ENCODE measurements at regions not wholly inside any gene's neighbourhood (a gene's known extent, or its start where the extent isn't known, plus 50 kb on each side); places are given as distances from the start of the nearest gene placed in this dataset.

DNA sequence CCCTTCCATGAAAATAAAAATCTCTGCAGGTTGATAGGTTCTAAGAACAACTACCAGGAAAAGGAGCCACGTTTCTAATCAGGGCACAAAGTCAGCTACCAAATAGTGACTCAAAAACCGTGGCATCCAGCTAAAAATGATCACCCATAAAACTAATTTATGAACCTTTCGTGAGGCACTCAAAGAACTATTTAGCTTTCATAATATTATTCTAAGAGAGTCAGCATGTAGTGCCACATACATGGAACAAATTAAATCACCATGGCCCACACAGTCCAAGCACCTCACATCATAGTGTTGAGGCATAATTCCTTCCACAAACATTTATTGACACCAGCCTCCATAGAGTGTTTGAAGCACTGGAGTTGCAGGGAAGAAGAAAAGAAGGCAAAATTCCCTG lies 252.0 kb upstream of the PPARGC1A start:
- Histone ChIP-seq H3K4me3 (no peak overlapping the region), H3K9me3 (no peaks in the 10 kb centered on the region), H3K27me3 (replicated peaks; ENCODE audit: insufficient read depth) (no peaks in the 10 kb centered on the region), H3K36me3 (no peaks in the 10 kb centered on the region), H3K27ac (no peak overlapping the region), H3K4me1 (ENCODE audit: control insufficient read depth in 1 of 2, low read depth in 2 of 2) (peaks cover 0 to 24% of the 10 kb centered on the region in 2 donors)
- TF ChIP-seq, protein P1, sequence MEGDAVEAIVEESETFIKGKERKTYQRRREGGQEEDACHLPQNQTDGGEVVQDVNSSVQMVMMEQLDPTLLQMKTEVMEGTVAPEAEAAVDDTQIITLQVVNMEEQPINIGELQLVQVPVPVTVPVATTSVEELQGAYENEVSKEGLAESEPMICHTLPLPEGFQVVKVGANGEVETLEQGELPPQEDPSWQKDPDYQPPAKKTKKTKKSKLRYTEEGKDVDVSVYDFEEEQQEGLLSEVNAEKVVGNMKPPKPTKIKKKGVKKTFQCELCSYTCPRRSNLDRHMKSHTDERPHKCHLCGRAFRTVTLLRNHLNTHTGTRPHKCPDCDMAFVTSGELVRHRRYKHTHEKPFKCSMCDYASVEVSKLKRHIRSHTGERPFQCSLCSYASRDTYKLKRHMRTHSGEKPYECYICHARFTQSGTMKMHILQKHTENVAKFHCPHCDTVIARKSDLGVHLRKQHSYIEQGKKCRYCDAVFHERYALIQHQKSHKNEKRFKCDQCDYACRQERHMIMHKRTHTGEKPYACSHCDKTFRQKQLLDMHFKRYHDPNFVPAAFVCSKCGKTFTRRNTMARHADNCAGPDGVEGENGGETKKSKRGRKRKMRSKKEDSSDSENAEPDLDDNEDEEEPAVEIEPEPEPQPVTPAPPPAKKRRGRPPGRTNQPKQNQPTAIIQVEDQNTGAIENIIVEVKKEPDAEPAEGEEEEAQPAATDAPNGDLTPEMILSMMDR (IDR thresholded peaks at IDR 0.05), result no peak
- DNase-seq (ENCODE audit: low spot score), result no peak
- ATAC-seq (ENCODE audit: insufficient number of reproducible peaks, low FRiP score, low read depth), result no peak

GRCh38 chr4:24140892-24141291 lies 251.0 kb upstream of the PPARGC1A start:
- no peak for DNase-seq (ENCODE audit: low spot score)
- Histone ChIP-seq H3K27ac (no peak overlapping the region), H3K27me3 (replicated peaks; ENCODE audit: insufficient read depth) (no peaks in the 10 kb centered on the region), H3K4me3 (no peak overlapping the region), H3K36me3 (no peaks in the 10 kb centered on the region), H3K9me3 (no peaks in the 10 kb centered on the region), H3K4me1 (ENCODE audit: control insufficient read depth in 1 of 2, low read depth in 2 of 2) (peaks cover 0 to 24% of the 10 kb centered on the region in 2 donors)
- no peak for ATAC-seq (ENCODE audit: insufficient number of reproducible peaks, low FRiP score, low read depth)
- TF ChIP-seq, protein P1 (IDR thresholded peaks at IDR 0.05), result no peak

DNA sequence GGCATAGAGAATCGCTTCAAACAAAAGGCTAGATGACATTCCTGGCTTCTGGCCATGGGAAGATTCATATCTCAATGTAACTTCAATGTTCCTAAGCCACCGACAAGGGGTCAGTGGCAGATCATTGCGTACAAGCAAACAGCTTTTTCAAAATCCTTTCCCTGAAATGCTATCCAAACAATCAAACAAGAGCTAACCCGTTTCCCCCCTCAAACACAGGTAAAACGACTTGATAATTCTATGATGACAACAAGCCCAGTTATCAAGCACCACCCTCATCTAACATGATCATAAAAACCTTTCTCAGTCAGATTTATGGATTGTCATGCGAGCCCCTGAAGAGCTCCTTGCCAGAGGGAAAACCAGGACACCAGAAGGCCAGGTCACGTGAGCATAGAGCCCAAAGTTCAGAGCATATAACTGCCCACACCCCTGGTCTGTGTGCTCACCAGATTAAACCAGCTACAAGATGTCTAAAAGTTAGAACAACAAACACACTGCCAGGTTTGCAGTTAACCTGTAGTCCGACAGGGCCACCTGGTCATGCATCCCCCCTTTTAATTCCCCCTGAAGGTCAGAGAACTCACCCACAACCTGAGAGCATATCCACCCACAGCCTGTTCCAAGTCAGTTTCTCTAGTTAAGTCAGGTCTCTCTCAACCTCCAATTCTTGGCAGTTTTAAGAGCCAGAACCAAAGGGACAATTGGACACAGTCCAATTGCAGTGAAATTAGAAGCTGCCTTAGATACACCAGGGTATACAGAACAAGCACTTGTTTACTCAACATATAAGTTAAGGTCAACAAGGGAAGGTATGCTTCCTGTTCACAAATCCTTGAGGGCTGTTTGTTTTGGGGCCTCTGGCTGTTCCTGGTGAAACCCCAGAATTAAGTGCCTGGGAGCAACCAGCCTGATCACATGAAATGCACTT lies 248.1 kb upstream of the PPARGC1A start:
- H3K4me3 ChIP-seq, result no peak overlapping the region
- no peak overlapping the region for H3K27ac ChIP-seq
- DNase-seq (ENCODE audit: low spot score) (no peak), ATAC-seq (ENCODE audit: insufficient number of reproducible peaks, low FRiP score, low read depth) (no peak)
- no peaks in the 10 kb centered on the region for H3K27me3 ChIP-seq (replicated peaks; ENCODE audit: insufficient read depth)
- no peaks in the 10 kb centered on the region for H3K36me3 ChIP-seq
- peaks cover 0 to 2% of the 10 kb centered on the region in 2 donors for H3K4me1 ChIP-seq (ENCODE audit: control insufficient read depth in 1 of 2, low read depth in 2 of 2)
- TF ChIP-seq, protein P1 (IDR thresholded peaks at IDR 0.05), result no peak
- H3K9me3 ChIP-seq, result no peaks in the 10 kb centered on the region

DNA sequence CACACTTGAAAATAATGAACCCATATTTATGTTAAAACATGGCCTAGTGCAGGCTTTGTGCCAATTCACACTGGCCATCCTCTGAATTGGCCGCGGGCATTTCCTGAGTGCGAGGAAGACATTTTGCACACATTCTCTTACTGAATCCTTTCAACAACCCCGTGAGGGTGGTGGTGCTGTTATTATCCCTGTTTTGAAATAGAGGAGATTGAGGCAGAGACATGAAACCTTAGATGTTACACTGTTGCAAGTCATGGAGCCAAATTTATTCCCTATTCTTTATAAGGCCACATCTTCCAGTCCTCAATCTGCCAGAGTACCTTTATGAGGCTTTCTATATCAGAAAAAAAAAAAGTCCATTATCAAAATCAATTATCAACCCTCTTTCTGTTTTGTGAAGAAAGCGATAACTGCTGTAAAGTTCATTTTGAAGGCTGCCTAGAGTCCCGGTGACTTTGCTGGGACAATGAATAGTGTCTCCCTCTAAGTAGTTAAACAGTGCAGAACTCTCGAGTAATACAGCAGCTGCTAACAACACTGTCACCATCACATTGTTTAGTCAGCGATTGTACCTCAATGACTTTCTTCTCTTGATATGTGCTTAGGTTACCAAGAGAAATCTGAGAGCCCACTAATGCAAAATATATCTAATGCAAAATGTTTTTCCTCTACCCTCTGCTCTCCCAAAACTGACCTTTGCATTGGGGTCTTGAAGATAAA lies 242.3 kb upstream of the PPARGC1A start:
- ATAC-seq (ENCODE audit: insufficient number of reproducible peaks, low FRiP score, low read depth), result no peak
- TF ChIP-seq, protein P1 (IDR thresholded peaks at IDR 0.05), result no peak
- Histone ChIP-seq H3K27me3 (replicated peaks; ENCODE audit: insufficient read depth) (no peaks in the 10 kb centered on the region), H3K4me1 (ENCODE audit: control insufficient read depth in 1 of 2, low read depth in 2 of 2) (no peaks in the 10 kb centered on the region), H3K36me3 (no peaks in the 10 kb centered on the region), H3K9me3 (no peaks in the 10 kb centered on the region), H3K27ac (no peak overlapping the region), H3K4me3 (no peak overlapping the region)
- DNase-seq (ENCODE audit: low spot score), result no peak

GRCh38 chr4:24130637-24131036 lies 240.8 kb upstream of the PPARGC1A start:
- H3K27ac ChIP-seq, result no peak overlapping the region
- ATAC-seq (ENCODE audit: insufficient number of reproducible peaks, low FRiP score, low read depth), result no peak
- no peaks in the 10 kb centered on the region for H3K36me3 ChIP-seq
- TF ChIP-seq, protein P1 (IDR thresholded peaks at IDR 0.05), result no peak
- no peaks in the 10 kb centered on the region for H3K9me3 ChIP-seq
- no peak overlapping the region for H3K4me3 ChIP-seq
- no peaks in the 10 kb centered on the region for H3K27me3 ChIP-seq (replicated peaks; ENCODE audit: insufficient read depth)
- DNase-seq (ENCODE audit: low spot score), result no peak
- no peaks in the 10 kb centered on the region for H3K4me1 ChIP-seq (ENCODE audit: control insufficient read depth in 1 of 2, low read depth in 2 of 2)

Measured in thoracic aorta (tissue), 2 donors.